ENCODE measurements at regions not wholly inside any gene's neighbourhood (a gene's known extent, or its start where the extent isn't known, plus 50 kb on each side); places are given as distances from the start of the nearest gene placed in this dataset.

GRCh38 chr16:62135911-62136310, 99.7 kb upstream of the CDH8 start:
- TF ChIP-seq POLR2A (IDR thresholded peaks at IDR 0.05) (no peak), CTCF (IDR thresholded peaks at IDR 0.05) (no peak)
